MM.1S (cell line): ENCODE measurements at regions not wholly inside any gene's neighbourhood (a gene's known extent, or its start where the extent isn't known, plus 50 kb on each side); places are given as distances from the start of the nearest gene placed in this dataset.
"Not testable (repeated sequence)": the region's sequence is repeated elsewhere in the genome, so short reads cannot be mapped to it uniquely, and the experiment has no call there.

Experiments used
- DNase-seq: peaks from one replicate; pipeline ENCODE4 v3.0.0-alpha.2; 2015
- H2AFZ ChIP-seq: fragments of 300-600 bp; sonication (generic); 2 replicates; pipeline ENCODE4 v1.6.0; 2016; ENCODE audit warnings: antibody characterized with exemption, low read length
- H3F3A ChIP-seq: fragments of 300-600 bp; sonication (generic); 2 replicates; pipeline ENCODE4 v1.6.1; 2016; ENCODE audit warnings: mild to moderate bottlenecking, antibody characterized with exemption, low read length, moderate library complexity, mixed read lengths; ENCODE audit not compliant: insufficient read depth
- H3K27ac ChIP-seq: fragments of 300-600 bp; sonication (generic); 2 replicates; pipeline ENCODE4 v1.5.1; 2016; ENCODE audit warnings: mild to moderate bottlenecking, low read length
- H3K27me3 ChIP-seq: fragments of 300-600 bp; sonication (generic); replicated peaks from 2 replicates; pipeline ENCODE4 v1.6.0; 2016; ENCODE audit warnings: low read length; ENCODE audit not compliant: insufficient read depth
- H3K36me3 ChIP-seq: fragments of 300-600 bp; sonication (generic); replicated peaks from 2 replicates; pipeline ENCODE4 v1.6.1; 2016; ENCODE audit warnings: mild to moderate bottlenecking, low read length, mixed read lengths; ENCODE audit not compliant: insufficient read depth
- H3K4me1 ChIP-seq: fragments of 300-600 bp; sonication (generic); 2 replicates; pipeline ENCODE4 v1.6.1; 2016; ENCODE audit warnings: low read length, mixed read lengths
- H3K4me2 ChIP-seq: fragments of 300-600 bp; sonication (generic); 2 replicates; pipeline ENCODE4 v1.6.0; 2016; ENCODE audit warnings: low read depth, low read length
- H3K4me3 ChIP-seq: fragments of 300-600 bp; sonication (generic); 2 replicates; pipeline ENCODE4 v1.5.1; 2016; ENCODE audit warnings: low read length, mixed read lengths
- H3K79me2 ChIP-seq: fragments of 300-600 bp; sonication (generic); 2 replicates; pipeline ENCODE4 v1.6.1; 2016; ENCODE audit warnings: mixed run types, low read length, mixed read lengths
- H3K9ac ChIP-seq: fragments of 300-600 bp; sonication (generic); 2 replicates; pipeline ENCODE4 v1.6.1; 2016; ENCODE audit warnings: low read length, mixed read lengths
- H3K9me2 ChIP-seq: fragments of 300-600 bp; sonication (generic); replicated peaks from 2 replicates; pipeline ENCODE4 v1.6.1; 2016; ENCODE audit warnings: mild to moderate bottlenecking, low read length, mixed read lengths; ENCODE audit not compliant: insufficient read depth
- H3K9me3 ChIP-seq: fragments of 300-600 bp; sonication (generic); replicated peaks from 2 replicates; pipeline ENCODE4 v1.6.1; 2016; ENCODE audit warnings: mild to moderate bottlenecking, low read length, mixed read lengths; ENCODE audit not compliant: insufficient read depth
- H4K20me1 ChIP-seq: fragments of 300-600 bp; sonication (generic); 2 replicates; pipeline ENCODE4 v1.6.1; 2016; ENCODE audit warnings: mild to moderate bottlenecking, low read length, moderate library complexity, mixed read lengths; ENCODE audit not compliant: insufficient read depth
- CTCF ChIP-seq: fragments of 300-600 bp; sonication (generic); IDR thresholded peaks from 2 replicates; pipeline ENCODE4 v1.5.1; 2016; ENCODE audit warnings: antibody characterized with exemption, low read length, mixed read lengths
- EZH2 ChIP-seq: fragments of 300-600 bp; sonication (generic); optimal IDR thresholded peaks from 2 replicates; pipeline ENCODE3; 2017; ENCODE audit warnings: low read depth, mild to moderate bottlenecking, antibody characterized with exemption, low read length, mixed read lengths
- EZH2phosphoT487 ChIP-seq: fragments of 300-600 bp; sonication (generic); IDR thresholded peaks from 2 replicates; pipeline ENCODE4 v1.6.1; 2018; ENCODE audit warnings: antibody characterized with exemption, low read length

DNA sequence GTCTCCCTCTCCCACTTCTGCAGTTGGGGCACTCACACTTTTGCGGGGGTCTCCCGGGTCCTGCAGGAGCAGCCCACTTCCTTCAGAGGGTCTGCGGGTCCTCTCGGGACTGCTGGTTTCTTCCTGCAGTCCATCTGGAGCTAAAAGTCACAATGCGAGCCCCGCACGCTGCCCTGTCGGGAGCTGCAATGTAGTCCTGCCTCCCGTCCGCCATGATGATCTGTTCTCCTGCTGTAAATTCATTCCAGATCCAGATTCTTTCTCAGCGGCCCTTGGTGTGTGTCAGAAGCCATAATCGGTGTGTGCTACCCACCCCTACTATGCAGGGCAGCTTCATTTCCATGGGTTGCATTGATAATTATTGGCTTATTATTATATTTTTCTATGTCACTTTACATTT, 323.0 kb upstream of the ZFP42 start:
- not testable (repeated sequence) for H3K27ac ChIP-seq, DNase-seq, H3K9me3 ChIP-seq, H3K4me3 ChIP-seq, H3K9me2 ChIP-seq, H3K79me2 ChIP-seq, H3K9ac ChIP-seq, H3F3A ChIP-seq, H3K36me3 ChIP-seq, H3K27me3 ChIP-seq, H3K4me1 ChIP-seq, H3K4me2 ChIP-seq, H2AFZ ChIP-seq, H4K20me1 ChIP-seq

DNA sequence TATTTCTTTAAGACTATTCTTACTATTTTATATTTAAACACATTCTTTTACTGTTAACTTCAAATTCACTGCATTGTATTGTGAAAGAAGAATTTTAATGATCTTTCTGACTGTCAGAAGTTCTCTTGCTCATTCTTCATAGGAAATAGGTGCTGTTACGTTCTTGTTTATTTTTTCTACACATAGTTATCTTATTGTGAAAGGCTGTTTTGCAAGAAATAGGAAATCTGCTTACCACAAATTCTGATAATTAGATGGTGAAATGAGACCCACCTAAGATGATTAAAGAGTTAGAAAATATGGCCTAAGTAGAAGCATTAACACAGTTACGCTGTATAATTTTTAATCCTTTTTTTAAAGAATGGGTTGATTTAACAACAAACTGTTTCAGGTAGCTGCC, 316.1 kb upstream of the ZFP42 start:
- no peaks in the 10 kb centered on the region for H3K79me2 ChIP-seq
- DNase-seq, result no peak

DNA sequence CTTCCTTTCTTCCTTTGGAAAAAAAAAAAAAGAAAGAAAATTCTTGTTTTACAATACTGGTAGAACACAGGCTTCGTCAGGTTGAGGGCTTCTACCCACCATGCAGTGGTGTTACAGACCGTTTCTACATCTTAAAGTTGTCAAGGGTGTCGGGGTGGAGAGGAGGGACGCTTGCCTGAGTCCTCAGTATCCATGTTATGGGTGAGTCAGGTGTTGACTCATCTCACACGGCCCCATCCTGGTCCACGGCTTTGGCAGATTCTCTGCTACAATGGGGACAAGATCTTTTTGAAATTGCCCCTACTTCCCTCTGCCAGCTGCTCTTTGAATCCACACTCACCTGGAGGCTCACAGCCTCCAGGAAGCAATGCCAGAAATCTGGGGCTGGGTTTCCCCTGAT, 310.3 kb upstream of the ZFP42 start:
- Histone ChIP-seq H3K27me3 (no peaks in the 10 kb centered on the region), H3K9ac (no peak overlapping the region), H2AFZ (no peak overlapping the region), H3K9me2 (no peaks in the 10 kb centered on the region), H3K27ac (no peak overlapping the region), H3K4me3 (no peak overlapping the region), H3F3A (no peaks in the 10 kb centered on the region), H3K36me3 (no peaks in the 10 kb centered on the region), H3K9me3 (no peaks in the 10 kb centered on the region), H3K4me1 (no peaks in the 10 kb centered on the region), H3K4me2 (no peak overlapping the region), H4K20me1 (no peaks in the 10 kb centered on the region), H3K79me2 (no peaks in the 10 kb centered on the region)
- no peak for DNase-seq
- TF ChIP-seq EZH2, result no peak
- no peak for TF ChIP-seq EZH2phosphoT487
- no peak for TF ChIP-seq CTCF

More for the DNA sequence above, 316.1 kb upstream of the ZFP42 start:
- Histone ChIP-seq H3K4me3 (no peak overlapping the region), H3K9ac (no peak overlapping the region), H3K4me2 (no peak overlapping the region), H3K27me3 (no peaks in the 10 kb centered on the region), H3F3A (no peaks in the 10 kb centered on the region), H3K36me3 (no peaks in the 10 kb centered on the region), H3K9me2 (no peaks in the 10 kb centered on the region), H3K9me3 (no peaks in the 10 kb centered on the region), H3K4me1 (no peaks in the 10 kb centered on the region), H4K20me1 (no peaks in the 10 kb centered on the region), H2AFZ (no peak overlapping the region), H3K27ac (no peak overlapping the region)
- TF ChIP-seq EZH2 (no peak), EZH2phosphoT487 (no peak), CTCF (no peak)

- Histone ChIP-seq H3F3A (no peaks in the 10 kb centered on the region), H3K4me1 (no peaks in the 10 kb centered on the region), H2AFZ (no peak overlapping the region), H3K36me3 (no peaks in the 10 kb centered on the region), H3K9me2 (no peaks in the 10 kb centered on the region), H4K20me1 (no peaks in the 10 kb centered on the region), H3K9ac (no peak overlapping the region), H3K27ac (no peak overlapping the region), H3K4me2 (no peak overlapping the region), H3K79me2 (no peaks in the 10 kb centered on the region), H3K9me3 (no peaks in the 10 kb centered on the region), H3K27me3 (no peaks in the 10 kb centered on the region), H3K4me3 (no peak overlapping the region)
- TF ChIP-seq EZH2 (no peak), CTCF (no peak), EZH2phosphoT487 (no peak)
- DNase-seq, result no peak
These were observed 307.9 kb upstream of the ZFP42 start for GRCh38 chr4:187687697-187688096.
